Endothelial cell (in vitro differentiated cells): ENCODE measurements at regions not wholly inside any gene's neighbourhood (a gene's known extent, or its start where the extent isn't known, plus 50 kb on each side); places are given as distances from the start of the nearest gene placed in this dataset.

Experiments used
- DNase-seq: peaks from one replicate; pipeline ENCODE4 v3.0.0; 2021; ENCODE audit warnings: low spot score
- H3K27ac Mint-ChIP-seq: one replicate; pipeline ENCODE4 v1.8.0; 2021; ENCODE audit warnings: mixed read lengths, inconsistent platforms; ENCODE audit not compliant: unreplicated experiment
- H3K27me3 Mint-ChIP-seq: one replicate; pipeline ENCODE4 v1.8.0; 2021; ENCODE audit warnings: mild to moderate bottlenecking, moderate library complexity, mixed read lengths, inconsistent platforms; ENCODE audit not compliant: unreplicated experiment
- H3K36me3 Mint-ChIP-seq: one replicate; pipeline ENCODE4 v1.8.0; 2021; ENCODE audit warnings: mild to moderate bottlenecking, low read depth, mixed read lengths, inconsistent platforms; ENCODE audit not compliant: unreplicated experiment
- H3K4me1 Mint-ChIP-seq: one replicate; pipeline ENCODE4 v1.8.0; 2021; ENCODE audit warnings: mild to moderate bottlenecking, mixed read lengths, inconsistent platforms; ENCODE audit not compliant: unreplicated experiment
- H3K4me3 Mint-ChIP-seq: one replicate; pipeline ENCODE4 v1.8.0; 2021; ENCODE audit warnings: mild to moderate bottlenecking, mixed read lengths, inconsistent platforms; ENCODE audit not compliant: unreplicated experiment
- H3K9me3 Mint-ChIP-seq: one replicate; pipeline ENCODE4 v1.8.0; 2021; ENCODE audit warnings: mixed read lengths, inconsistent platforms; ENCODE audit not compliant: unreplicated experiment
- CTCF ChIP-seq: fragments of 200-600 bp; sonication (generic); IDR thresholded peaks from one replicate; pipeline ENCODE4 v1.5.0; 2021; ENCODE audit warnings: antibody characterized with exemption; ENCODE audit not compliant: unreplicated experiment

GRCh38 chr9:99731950-99732349 is 89.7 kb upstream of the NR4A3 start:
- DNase-seq, result no peak
- H3K36me3 Mint-ChIP-seq, result no peaks in the 10 kb centered on the region
- no peak overlapping the region for H3K4me3 Mint-ChIP-seq
- H3K27me3 Mint-ChIP-seq, result no peaks in the 10 kb centered on the region
- H3K4me1 Mint-ChIP-seq, result peaks cover 4% of the 10 kb centered on the region
- H3K9me3 Mint-ChIP-seq, result no peaks in the 10 kb centered on the region
- TF ChIP-seq CTCF, result no peak
- no peak overlapping the region for H3K27ac Mint-ChIP-seq

- no peak for TF ChIP-seq CTCF
Observed at GRCh38 chr9:99732715-99733114, 89.0 kb upstream of the NR4A3 start.

GRCh38 chr9:99735041-99735440 is 86.6 kb upstream of the NR4A3 start:
- no peak for DNase-seq
- Mint-ChIP-seq H3K27me3 (no peaks in the 10 kb centered on the region), H3K27ac (no peak overlapping the region), H3K36me3 (no peaks in the 10 kb centered on the region), H3K4me3 (no peak overlapping the region), H3K9me3 (no peaks in the 10 kb centered on the region), H3K4me1 (peaks cover 4% of the 10 kb centered on the region)
- no peak for TF ChIP-seq CTCF

More at GRCh38 chr9:99732715-99733114, 89.0 kb upstream of the NR4A3 start:
- H3K27me3 Mint-ChIP-seq, result no peaks in the 10 kb centered on the region
- H3K27ac Mint-ChIP-seq, result no peak overlapping the region
- H3K9me3 Mint-ChIP-seq, result no peaks in the 10 kb centered on the region
- no peaks in the 10 kb centered on the region for H3K36me3 Mint-ChIP-seq
- DNase-seq, result no peak
- H3K4me3 Mint-ChIP-seq, result no peak overlapping the region
- peaks cover 4% of the 10 kb centered on the region for H3K4me1 Mint-ChIP-seq

GRCh38 chr9:99736291-99736690 is 85.4 kb upstream of the NR4A3 start:
- no peak for DNase-seq
- Mint-ChIP-seq H3K9me3 (no peaks in the 10 kb centered on the region), H3K4me3 (no peak overlapping the region), H3K36me3 (no peaks in the 10 kb centered on the region), H3K4me1 (peaks cover 4% of the 10 kb centered on the region), H3K27ac (no peak overlapping the region), H3K27me3 (no peaks in the 10 kb centered on the region)
- no peak for TF ChIP-seq CTCF

GRCh38 chr9:99737649-99738048 is 84.0 kb upstream of the NR4A3 start:
- H3K4me1 Mint-ChIP-seq, result peaks cover 4% of the 10 kb centered on the region
- no peaks in the 10 kb centered on the region for H3K36me3 Mint-ChIP-seq
- no peaks in the 10 kb centered on the region for H3K27me3 Mint-ChIP-seq
- no peak for TF ChIP-seq CTCF
- no peak for DNase-seq
- H3K27ac Mint-ChIP-seq, result no peak overlapping the region
- no peak overlapping the region for H3K4me3 Mint-ChIP-seq
- no peaks in the 10 kb centered on the region for H3K9me3 Mint-ChIP-seq
